B cell (primary cell): ENCODE measurements at regions not wholly inside any gene's neighbourhood (a gene's known extent, or its start where the extent isn't known, plus 50 kb on each side); places are given as distances from the start of the nearest gene placed in this dataset.

ENCODE experiments used
- ATAC-seq: fragments of 200-7000 bp; cut with Tn5 transposase; one replicate; pipeline ENCODE4 v1.10.0; 2021; ENCODE audit warnings: low read depth, mild to moderate bottlenecking, moderate number of reproducible peaks, moderate library complexity
- CTCF ChIA-PET: fragments of 350-600 bp; sonication (Branson Sonifier 250); formaldehyde crosslinking; loops from one replicate; lab custom pipeline; 2021; ENCODE audit warnings: antibody characterized with exemption, inconsistent platforms; lab: Charles Lee
- POLR2A ChIA-PET: fragments of 350-600 bp; sonication (Branson Sonifier 250); formaldehyde crosslinking; loops from one replicate; lab custom pipeline; 2021; ENCODE audit warnings: antibody characterized with exemption; lab: Charles Lee
- DNase-seq: peaks from one replicate; pipeline ENCODE4 v3.0.0; 2013
- H2AFZ ChIP-seq: 2 replicates; pipeline ENCODE4 v1.6.1; 2012; ENCODE audit warnings: mild to moderate bottlenecking, low read depth, low read length; ENCODE audit not compliant: insufficient read depth, poor library complexity, severe bottlenecking
- H3K27ac ChIP-seq, 2 donors: 1 replicate in 1 of 2; 2 replicates in 1 of 2; pipeline ENCODE4 v1.5.1; 2012 to 2013; ENCODE audit warnings: low read length in 2 of 2, mild to moderate bottlenecking in 2 of 2, moderate library complexity in 1 of 2
- H3K27me3 ChIP-seq, 4 experiments: fragments of 200-600 bp in 1 of 4; sonication (generic) in 1 of 4; replicated peaks in 1 of 4; 1 replicate in 2 of 4; 2 replicates in 2 of 4; pipeline versions ENCODE4 v1.6.1 to v1.7.0; 2013 to 2016; ENCODE audit warnings: low read length in 3 of 4, mild to moderate bottlenecking in 2 of 4, mixed read lengths in 1 of 4, moderate library complexity in 1 of 4; ENCODE audit not compliant: insufficient read depth in 4 of 4, control insufficient read depth in 3 of 4; ENCODE audit errors: control extremely low read depth in 1 of 4
- H3K36me3 ChIP-seq, 2 experiments: replicated peaks in 1 of 2; 1 replicate in 1 of 2; 2 replicates in 1 of 2; pipeline versions ENCODE4 v1.6.1 to v1.7.1; 2013; ENCODE audit warnings: low read length in 1 of 2; ENCODE audit not compliant: insufficient read depth in 2 of 2, control insufficient read depth in 1 of 2; ENCODE audit errors: control extremely low read depth in 1 of 2, extremely low read depth in 1 of 2
- H3K4me1 ChIP-seq, 2 donors: fragments of 200-600 bp in 1 of 2; sonication (generic) in 1 of 2; 1 replicate in 1 of 2; 2 replicates in 1 of 2; pipeline versions ENCODE4 v1.5.1 to v1.6.1; 2013 to 2017; ENCODE audit warnings: low read length in 2 of 2; ENCODE audit not compliant: control insufficient read depth in 2 of 2, insufficient read depth in 2 of 2
- H3K4me2 ChIP-seq: replicated peaks from 2 replicates; pipeline ENCODE3; 2012; ENCODE audit warnings: mild to moderate bottlenecking, low read depth, low read length; ENCODE audit not compliant: poor library complexity, severe bottlenecking
- H3K4me3 ChIP-seq, 5 experiments: fragments of 200-600 bp in 1 of 5; sonication (generic) in 1 of 5; 1 replicate in 3 of 5; 2 replicates in 2 of 5; pipeline versions ENCODE4 v1.5.1 to v1.7.0; 2011 to 2016; ENCODE audit warnings: low read length in 4 of 5, mild to moderate bottlenecking in 4 of 5, low read depth in 2 of 5, control low read depth in 1 of 5, moderate library complexity in 1 of 5; ENCODE audit not compliant: insufficient read depth in 1 of 5; ENCODE audit errors: control extremely low read depth in 1 of 5, extremely low read depth in 1 of 5
- H3K79me2 ChIP-seq: fragments of 200-600 bp; sonication (generic); one replicate; pipeline ENCODE4 v1.6.0; 2016; ENCODE audit warnings: low read length; ENCODE audit not compliant: control insufficient read depth, insufficient read depth
- H3K9ac ChIP-seq: fragments of 200-600 bp; sonication (generic); 2 replicates; pipeline ENCODE4 v1.6.1; 2017; ENCODE audit warnings: mild to moderate bottlenecking, low read length, moderate library complexity
- H3K9me3 ChIP-seq, 3 donors: one replicate each; pipeline versions ENCODE4 v1.6.1 to v1.7.1; 2013; ENCODE audit warnings: low read length in 2 of 3; ENCODE audit not compliant: control insufficient read depth in 2 of 3, insufficient read depth in 1 of 3; ENCODE audit errors: control extremely low read depth in 1 of 3
- H4K20me1 ChIP-seq: 2 replicates; pipeline ENCODE4 v1.6.0; 2012; ENCODE audit warnings: mild to moderate bottlenecking, low read length; ENCODE audit not compliant: insufficient read depth, control insufficient read depth, poor library complexity, severe bottlenecking
- H3K27ac Mint-ChIP-seq: one replicate; pipeline ENCODE4 v1.8.0; 2021; ENCODE audit warnings: mixed read lengths
- H3K27me3 Mint-ChIP-seq: one replicate; pipeline ENCODE4 v1.8.0; 2021; ENCODE audit warnings: mixed read lengths
- H3K4me1 Mint-ChIP-seq: one replicate; pipeline ENCODE4 v1.8.0; 2021; ENCODE audit warnings: mixed read lengths
- H3K4me3 Mint-ChIP-seq: one replicate; pipeline ENCODE4 v1.8.0; 2021; ENCODE audit warnings: mixed read lengths
- H3K9me3 Mint-ChIP-seq: one replicate; pipeline ENCODE4 v1.8.0; 2022; ENCODE audit warnings: mixed read lengths; ENCODE audit not compliant: insufficient read depth
- EZH2 ChIP-seq: IDR thresholded peaks from 2 replicates; pipeline ENCODE4 v1.6.1; 2012; ENCODE audit warnings: borderline replicate concordance, low read depth, mild to moderate bottlenecking, moderate library complexity, low read length; ENCODE audit not compliant: insufficient read depth, poor library complexity, severe bottlenecking
- WGBS: methylation state at CpG from one replicate; pipeline ENCODE4 v1.1.5; 2013; ENCODE audit warnings: missing lambda C conversion rate; ENCODE audit not compliant: insufficient coverage; 5-methylcytosine and 5-hydroxymethylcytosine counted together
- intact Hi-C: fragments of 100-400 bp; cut with micrococcal nuclease; formaldehyde crosslinking; loops from one replicate; pipeline ENCODE4 v1.10.0; 2022
- TF ChIP-seq, protein P1 (sequence below): fragments of 200-600 bp; IDR thresholded peaks from one replicate; pipeline ENCODE4 v1.8.0; 2022; ENCODE audit warnings: antibody characterized with exemption, mild to moderate bottlenecking

DNA sequence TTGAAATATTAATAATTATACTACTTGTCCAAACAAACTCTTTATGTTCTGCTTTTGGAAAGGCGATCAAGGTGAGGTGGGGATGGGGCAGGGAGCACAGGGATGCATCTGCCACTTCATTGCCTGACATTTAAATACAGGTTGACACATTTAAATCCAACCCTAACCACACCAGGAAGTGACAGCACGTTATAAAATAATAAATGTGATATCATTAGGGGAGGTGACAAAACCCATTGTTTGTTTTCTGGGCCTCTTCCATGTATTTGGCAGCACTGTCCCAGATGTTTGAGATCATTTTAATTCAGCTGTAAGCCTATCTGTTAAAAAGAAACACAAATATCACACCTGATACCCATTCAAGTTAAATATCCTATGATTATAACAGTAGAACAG is 342.4 kb upstream of the ARID1B start:
- no CpG with 5 or more reads among the region's 2 CpGs for WGBS
- H3K27ac ChIP-seq = no peak overlapping the region
- no peak overlapping the region for H2AFZ ChIP-seq
- no peaks in the 10 kb centered on the region for H4K20me1 ChIP-seq
- ATAC-seq (no peak), DNase-seq (no peak)
- H3K27me3 ChIP-seq = no peaks in the 10 kb centered on the region
- no peak overlapping the region for H3K4me3 Mint-ChIP-seq
- H3K4me1 ChIP-seq = no peaks in the 10 kb centered on the region
- H3K27ac Mint-ChIP-seq = no peak overlapping the region
- H3K36me3 ChIP-seq = no peaks in the 10 kb centered on the region
- H3K79me2 ChIP-seq = no peaks in the 10 kb centered on the region
- H3K4me3 ChIP-seq = no peak overlapping the region
- H3K9ac ChIP-seq = no peak overlapping the region
- intact Hi-C loops = no loop called here
- ChIA-PET POLR2A (no interaction called here), CTCF (no interaction called here)
- H3K4me2 ChIP-seq = no peak overlapping the region
- H3K9me3 ChIP-seq = no peaks in the 10 kb centered on the region
- H3K27me3 Mint-ChIP-seq = peaks cover 10% of the 10 kb centered on the region
- no peak for TF ChIP-seq EZH2
- TF ChIP-seq, protein P1, sequence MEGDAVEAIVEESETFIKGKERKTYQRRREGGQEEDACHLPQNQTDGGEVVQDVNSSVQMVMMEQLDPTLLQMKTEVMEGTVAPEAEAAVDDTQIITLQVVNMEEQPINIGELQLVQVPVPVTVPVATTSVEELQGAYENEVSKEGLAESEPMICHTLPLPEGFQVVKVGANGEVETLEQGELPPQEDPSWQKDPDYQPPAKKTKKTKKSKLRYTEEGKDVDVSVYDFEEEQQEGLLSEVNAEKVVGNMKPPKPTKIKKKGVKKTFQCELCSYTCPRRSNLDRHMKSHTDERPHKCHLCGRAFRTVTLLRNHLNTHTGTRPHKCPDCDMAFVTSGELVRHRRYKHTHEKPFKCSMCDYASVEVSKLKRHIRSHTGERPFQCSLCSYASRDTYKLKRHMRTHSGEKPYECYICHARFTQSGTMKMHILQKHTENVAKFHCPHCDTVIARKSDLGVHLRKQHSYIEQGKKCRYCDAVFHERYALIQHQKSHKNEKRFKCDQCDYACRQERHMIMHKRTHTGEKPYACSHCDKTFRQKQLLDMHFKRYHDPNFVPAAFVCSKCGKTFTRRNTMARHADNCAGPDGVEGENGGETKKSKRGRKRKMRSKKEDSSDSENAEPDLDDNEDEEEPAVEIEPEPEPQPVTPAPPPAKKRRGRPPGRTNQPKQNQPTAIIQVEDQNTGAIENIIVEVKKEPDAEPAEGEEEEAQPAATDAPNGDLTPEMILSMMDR = no peak
- no peaks in the 10 kb centered on the region for H3K9me3 Mint-ChIP-seq
- H3K4me1 Mint-ChIP-seq = peaks cover 3% of the 10 kb centered on the region

DNA sequence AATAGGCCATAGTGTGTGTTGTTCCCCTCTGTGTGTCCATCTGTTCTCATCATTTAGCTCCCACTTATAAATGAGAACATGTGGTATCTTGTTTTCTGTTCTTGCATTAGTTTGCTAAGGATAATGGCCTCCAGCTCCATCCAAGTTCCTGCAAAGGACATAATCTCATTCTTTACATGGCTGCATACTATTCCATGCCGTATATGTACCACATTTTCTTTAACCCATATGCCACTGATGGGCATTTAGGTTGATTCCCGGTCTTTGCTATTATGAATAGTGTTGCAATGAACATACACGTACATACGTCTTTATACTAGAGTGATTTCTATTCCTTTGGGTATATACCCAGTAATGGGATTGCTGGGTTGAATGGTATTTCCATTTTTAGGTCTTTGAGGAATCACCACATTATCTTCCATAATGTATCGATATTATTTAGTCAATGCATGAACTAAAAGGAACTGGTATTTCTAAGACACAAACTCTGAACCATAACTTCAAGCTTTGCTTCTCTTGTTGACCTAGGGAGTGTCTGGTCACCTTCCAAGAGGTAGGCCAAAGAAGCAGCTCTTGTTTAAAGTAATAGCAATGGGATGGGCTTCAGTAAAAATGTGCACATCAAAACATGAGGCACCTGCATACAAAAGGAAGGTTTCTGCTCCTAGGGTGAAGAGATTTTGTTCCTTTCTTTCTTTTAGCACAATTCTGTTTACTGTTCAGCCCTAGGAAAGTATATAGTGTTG is 343.0 kb upstream of the ARID1B start:
- no peak overlapping the region for H3K4me3 ChIP-seq
- H3K9me3 ChIP-seq = no peaks in the 10 kb centered on the region
- H3K36me3 ChIP-seq = no peaks in the 10 kb centered on the region

More for the DNA sequence above, 343.0 kb upstream of the ARID1B start:
- no peaks in the 10 kb centered on the region for H3K4me1 ChIP-seq
- peaks cover 3% of the 10 kb centered on the region for H3K4me1 Mint-ChIP-seq
- peaks cover 10% of the 10 kb centered on the region for H3K27me3 Mint-ChIP-seq
- no peaks in the 10 kb centered on the region for H4K20me1 ChIP-seq
- ChIA-PET POLR2A (no interaction called here), CTCF (no interaction called here)
- no peak overlapping the region for H2AFZ ChIP-seq
- no peak overlapping the region for H3K27ac ChIP-seq
- H3K27me3 ChIP-seq = no peaks in the 10 kb centered on the region
- TF ChIP-seq, protein P1 = no peak
- TF ChIP-seq EZH2 = no peak
- ATAC-seq (no peak), DNase-seq (no peak)
- intact Hi-C loops = no loop called here
- H3K4me2 ChIP-seq = no peak overlapping the region
- no peaks in the 10 kb centered on the region for H3K79me2 ChIP-seq
- H3K9ac ChIP-seq = no peak overlapping the region
- no peaks in the 10 kb centered on the region for H3K9me3 Mint-ChIP-seq
- H3K4me3 Mint-ChIP-seq = no peak overlapping the region
- no peak overlapping the region for H3K27ac Mint-ChIP-seq
- no CpG with 5 or more reads among the region's 5 CpGs for WGBS
